GM18909 (cell line): ENCODE measurements at regions not wholly inside any gene's neighbourhood (a gene's known extent, or its start where the extent isn't known, plus 50 kb on each side); places are given as distances from the start of the nearest gene placed in this dataset.
A peak's percentile ranks its signal among the peaks of the same experiment; 100 is the strongest.
"Not testable (repeated sequence)": the region's sequence is repeated elsewhere in the genome, so short reads cannot be mapped to it uniquely, and the experiment has no call there.

Source experiments
- ATAC-seq: cut with Tn5 transposase; IDR thresholded peaks from one replicate; pipeline ENCODE4 v1.9.1; 2021; ENCODE audit warnings: mild to moderate bottlenecking; ENCODE audit not compliant: unreplicated experiment, poor library complexity

DNA sequence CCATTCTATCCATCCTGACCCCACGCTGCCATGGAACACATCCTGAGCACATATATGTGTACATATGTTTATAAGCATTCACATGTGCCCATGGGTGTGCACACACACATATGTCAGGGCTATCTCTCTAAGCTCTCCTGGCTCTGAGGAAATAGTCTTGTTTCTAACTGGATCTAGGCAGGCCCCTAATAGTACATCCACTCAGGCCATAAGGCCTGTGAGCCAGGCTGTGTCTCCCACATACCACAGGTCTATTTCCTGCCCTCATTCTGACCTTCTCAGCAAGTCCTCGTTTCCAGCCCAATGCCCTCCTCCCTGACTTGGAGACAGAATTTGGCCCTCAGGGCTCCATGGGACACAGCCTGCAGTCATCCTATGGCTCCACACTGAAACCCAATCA lies 284.8 kb upstream of the CTNNB1 start:
- peak; percentile 33 for ATAC-seq

DNA sequence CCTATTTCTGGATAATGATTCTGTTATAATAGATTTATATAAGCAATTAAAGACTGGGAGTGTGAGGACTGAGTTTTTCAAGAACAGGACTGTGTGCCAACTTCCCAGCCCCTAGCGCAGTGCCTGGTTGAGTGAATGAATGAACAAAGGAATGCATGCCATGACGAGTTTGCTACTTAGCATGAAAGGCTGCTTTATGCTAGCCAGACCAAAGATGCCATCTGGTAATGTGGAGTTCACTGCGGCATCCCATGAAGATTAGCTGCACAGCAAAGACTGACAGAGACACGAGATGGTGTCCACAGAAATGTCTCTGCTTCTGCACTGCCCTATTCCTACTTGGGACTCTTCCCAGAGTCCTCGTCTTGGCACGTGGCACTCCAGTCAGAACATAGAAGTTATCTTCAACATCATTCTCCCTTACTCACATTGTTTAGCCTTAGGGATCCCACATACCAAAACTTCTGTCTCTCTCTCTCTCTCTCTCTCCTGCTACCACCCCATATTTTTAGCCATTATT lies 283.9 kb upstream of the CTNNB1 start:
- no peak for ATAC-seq

DNA sequence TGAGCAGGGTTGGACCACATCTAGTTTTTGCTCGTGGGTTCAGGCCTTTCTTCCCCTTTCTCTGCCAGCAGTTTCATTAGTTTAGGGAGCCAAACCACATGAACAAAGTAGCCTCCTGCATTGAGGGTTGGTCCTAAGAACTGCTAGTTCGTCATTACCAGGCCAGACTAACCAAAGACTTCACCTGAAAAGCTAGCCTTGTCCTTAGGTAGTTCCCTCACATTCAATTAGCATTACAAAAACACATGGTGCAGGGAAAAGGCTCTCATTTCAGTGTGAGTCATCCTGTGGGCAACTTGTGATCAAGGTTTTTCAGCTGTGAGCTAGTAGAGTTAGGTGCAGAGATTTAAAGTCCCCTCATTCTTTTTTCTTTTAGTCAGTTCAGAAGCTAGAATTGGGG lies 279.3 kb upstream of the CTNNB1 start:
- no peak for ATAC-seq

DNA sequence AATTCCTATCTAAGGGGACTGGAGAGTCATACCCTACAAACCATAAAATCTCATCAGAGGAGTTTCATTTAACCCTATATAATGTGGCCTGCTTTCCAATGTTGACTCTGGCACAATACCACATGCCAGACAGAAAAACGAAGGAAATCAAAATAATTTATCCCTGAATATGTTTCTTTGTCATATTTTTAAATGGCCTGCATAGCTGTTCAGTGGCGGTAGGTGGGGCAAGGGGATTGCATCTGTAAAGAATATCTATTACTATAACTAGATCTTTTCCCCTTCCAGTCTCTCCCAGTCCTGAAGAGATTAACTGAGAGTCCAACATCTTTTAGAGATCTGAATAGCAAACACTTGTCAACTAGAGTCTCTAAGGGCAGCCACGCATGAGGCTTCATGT lies 278.1 kb upstream of the CTNNB1 start:
- no peak for ATAC-seq

DNA sequence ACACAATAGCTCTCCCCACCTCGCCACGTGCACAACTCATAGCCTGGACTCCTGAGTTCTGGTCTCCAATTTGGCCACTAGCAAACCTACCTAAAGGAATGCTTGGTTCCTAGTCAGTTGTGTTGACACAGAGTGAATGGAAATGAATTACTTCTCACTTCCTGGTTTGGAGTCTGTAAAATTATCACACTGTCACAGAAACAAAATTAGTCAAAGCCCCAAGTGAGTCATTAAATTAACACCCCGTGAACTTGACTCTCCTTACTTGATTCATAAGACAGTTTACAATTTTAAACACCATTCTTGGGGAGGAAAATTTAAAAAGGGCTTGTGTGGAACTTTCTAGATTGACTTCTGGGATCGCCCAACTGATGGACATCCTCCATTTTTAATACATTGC lies 276.2 kb upstream of the CTNNB1 start:
- no peak for ATAC-seq

DNA sequence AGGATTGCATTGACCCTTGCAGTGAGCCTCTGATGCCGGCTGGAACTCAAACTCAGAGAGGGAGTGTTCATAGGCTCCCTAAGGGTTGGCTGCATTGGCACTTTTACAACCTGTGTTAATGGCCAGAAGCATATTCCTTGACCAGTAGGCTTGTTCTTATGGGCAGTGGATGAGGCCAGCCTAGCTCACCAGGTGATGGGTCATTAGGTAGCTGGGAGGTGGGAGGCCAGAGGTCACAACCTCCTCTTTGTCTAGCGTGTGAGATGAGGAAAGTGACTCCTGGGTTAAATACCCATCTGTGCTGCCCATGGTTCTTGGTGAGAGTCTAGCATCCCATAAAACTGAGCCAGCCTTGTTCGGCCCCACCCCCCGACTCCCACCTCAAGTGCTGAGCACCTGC lies 275.7 kb upstream of the CTNNB1 start:
- ATAC-seq, result no peak

DNA sequence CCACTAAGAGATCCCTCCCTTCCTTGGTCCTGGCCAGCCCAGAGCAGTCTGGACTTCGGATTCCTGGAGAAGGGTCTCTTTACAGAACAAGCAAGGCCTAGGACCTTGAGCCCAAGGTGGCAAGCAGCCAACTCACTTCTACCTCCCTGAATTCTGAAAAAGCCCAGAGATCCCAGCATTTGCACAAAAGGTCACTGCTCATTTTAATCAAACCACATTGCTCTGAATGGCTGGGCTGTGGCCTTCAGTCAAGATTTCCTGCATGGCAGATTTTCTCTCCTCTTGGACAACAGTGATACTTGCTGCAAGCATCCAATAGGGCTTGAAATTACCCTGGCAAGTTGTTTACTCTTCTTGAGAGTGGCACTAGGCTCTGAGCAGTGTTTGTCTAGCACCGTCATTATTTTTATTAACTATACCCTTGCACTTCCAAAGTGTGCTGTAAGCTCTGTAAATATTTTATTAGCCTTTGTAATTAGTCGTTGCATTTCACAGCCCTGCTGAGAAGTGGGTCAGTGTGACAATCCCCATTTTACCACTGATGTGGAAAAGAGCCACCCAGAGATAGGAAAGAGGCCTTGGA lies 274.7 kb upstream of the CTNNB1 start:
- no peak for ATAC-seq

DNA sequence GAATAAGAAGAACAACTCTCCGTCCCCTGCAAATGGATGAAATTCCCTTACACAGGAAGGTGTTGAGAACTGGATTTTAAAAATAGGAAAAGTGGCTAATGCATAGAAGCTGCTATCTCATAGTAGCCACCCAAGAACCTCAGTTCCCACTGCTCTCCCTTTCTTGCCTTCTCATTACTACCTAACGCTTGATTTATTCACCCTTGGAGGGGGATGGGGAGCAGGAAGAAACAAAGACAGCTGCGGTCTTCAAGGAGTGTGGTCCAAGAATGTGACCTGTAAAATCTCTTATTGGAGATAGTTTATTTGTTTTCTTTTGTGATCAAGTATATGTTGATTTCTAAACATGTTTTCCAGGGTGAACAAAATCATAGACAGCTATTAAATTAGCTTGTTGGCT lies 274.1 kb upstream of the CTNNB1 start:
- ATAC-seq, result no peak

DNA sequence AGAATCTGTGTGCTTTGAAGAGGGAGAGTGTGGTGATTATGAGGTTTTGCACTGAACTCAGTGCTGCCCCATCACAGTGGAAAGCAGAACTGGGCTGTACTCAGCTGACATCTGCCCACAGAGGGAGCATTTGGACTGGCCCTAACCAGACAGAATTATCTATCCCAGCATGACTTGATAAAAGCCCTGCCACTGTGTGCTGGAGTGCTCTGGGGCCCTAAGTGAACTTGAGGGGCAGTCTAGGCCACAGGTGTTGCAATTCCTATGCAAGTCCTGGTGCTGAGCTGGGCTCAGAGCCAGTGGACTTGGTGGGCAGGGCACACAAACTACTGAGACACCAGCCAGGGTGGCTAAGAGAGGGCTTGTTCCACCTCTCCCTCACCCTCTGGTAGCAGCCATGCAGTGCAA lies 269.2 kb upstream of the CTNNB1 start:
- ATAC-seq, result no peak

DNA sequence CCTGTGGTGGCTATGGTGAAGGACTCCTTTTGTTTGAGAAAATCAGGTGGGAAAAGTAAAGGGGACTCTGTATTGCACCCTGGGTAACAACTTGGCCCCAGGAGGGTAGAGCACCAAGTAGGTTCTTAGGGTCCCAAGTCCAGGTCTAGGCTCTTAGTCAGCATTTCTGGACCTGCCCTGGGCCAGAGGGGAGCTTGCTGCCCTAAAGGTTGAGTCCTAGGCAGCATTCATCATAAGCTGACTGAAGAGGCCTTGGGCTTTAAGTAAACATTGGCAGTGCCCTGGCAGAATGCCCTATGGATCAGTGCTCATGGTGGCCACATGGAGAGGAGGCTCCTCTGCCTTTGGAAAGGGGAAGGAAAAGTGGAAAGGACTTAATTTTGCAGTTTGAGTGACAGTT lies 268.5 kb upstream of the CTNNB1 start:
- no peak for ATAC-seq

DNA sequence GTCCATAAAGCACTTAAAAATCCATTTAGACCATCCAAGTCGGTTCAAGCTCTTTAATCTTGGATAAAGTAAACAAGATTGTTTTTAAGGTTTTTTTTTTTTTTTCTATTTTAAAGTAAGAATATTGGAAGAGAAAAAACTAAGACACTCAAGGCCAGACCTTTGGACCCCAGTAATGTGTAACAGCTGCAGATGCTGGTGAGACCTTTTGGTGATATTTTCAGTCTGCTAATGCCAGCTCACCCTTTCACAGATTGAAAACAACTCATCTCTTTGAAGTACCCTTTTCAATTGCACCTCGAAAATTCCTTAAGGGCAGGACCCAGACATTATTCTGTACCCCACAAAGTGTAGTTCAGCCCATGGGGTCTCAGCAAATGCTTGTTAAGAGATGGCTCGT lies 260.7 kb upstream of the CTNNB1 start:
- ATAC-seq, result no peak

DNA sequence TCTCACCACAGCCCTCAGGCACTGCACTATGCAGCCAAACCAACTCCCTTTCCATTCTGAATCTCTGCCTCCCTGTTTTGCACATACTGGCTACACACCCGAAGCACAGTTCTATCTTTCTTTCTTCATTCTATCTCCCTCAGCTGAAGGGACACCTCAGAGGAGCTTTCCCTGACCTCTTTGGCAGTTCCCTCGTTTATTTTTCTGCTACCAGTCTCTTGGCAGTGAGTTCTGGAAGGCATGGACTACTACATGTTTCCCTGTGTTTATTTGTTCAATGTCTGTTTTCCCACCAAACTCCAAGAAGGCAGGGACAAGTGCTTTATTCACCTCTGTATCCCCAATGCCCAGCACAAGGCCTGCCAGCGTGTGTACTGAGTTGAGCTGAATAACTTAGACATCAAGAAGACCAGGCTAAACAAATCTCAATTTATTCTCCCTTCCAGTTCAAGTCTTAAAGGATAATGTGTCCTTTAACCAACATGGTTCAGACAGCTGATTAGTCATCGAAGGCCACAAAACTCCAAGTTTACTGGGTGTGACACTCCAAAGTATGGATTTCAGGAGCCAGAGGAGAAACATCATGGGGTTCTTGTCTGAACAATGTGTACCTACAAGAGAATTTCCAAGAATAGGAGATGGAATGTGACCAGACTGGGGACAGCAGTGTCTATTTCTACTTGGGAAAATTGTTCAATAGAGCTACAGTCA lies 260.1 kb upstream of the CTNNB1 start:
- ATAC-seq, result no peak

DNA sequence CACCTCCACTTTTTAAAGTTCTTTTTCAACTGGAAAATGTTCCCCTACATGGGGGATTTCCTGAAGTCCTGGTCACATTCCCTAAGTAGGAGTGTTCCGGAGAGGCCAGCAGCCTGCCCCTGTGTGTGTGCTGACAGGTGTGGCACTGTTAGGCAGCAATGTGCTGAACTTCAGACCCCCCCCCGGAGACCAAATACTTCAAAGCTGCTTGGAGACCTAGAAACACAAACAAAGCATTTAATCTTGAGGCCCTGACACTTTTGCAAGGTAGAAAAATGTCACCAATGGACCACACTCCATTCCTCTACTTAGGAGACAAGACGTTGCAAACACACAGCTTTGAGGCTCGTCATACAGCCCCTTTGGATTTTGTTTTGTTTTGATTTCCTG lies 259.6 kb upstream of the CTNNB1 start:
- no peak for ATAC-seq

DNA sequence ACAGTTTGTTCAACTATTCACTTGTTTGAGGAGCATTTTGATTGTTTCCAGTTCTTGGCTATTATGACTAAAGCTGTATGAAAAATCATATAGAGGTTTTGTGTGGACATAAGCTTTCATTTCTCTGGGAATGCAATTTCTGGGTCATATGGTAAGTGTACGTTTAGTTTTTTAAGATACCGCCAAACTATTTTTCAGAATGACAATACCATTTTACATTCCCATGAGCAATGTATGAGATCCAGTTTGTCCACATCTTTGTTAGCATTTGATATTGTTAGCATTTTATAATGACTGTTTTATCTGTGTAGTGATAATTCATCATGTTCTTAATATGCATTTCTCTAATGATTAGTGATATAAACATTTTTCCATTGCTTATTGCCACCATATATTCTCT lies 258.7 kb upstream of the CTNNB1 start:
- no peak for ATAC-seq

DNA sequence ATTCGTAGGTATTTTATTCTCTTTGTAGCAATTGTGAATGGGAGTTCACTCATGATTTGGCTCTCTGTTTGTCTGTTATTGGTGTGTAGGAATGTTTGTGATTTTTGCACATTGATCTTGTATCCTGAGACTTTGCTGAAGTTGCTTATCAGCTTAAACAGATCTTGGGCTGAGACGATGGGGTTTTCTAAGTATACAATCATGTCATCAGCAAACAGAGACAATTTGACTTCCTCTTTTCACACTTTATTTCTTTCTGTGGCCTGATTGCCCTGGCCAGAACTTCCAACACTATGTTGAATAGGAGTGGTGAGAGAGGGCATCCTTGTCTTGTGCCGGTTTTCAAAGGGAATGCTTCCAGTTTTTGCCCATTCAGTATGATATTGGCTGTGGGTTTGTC lies 252.3 kb upstream of the CTNNB1 start:
- not testable (repeated sequence) for ATAC-seq

DNA sequence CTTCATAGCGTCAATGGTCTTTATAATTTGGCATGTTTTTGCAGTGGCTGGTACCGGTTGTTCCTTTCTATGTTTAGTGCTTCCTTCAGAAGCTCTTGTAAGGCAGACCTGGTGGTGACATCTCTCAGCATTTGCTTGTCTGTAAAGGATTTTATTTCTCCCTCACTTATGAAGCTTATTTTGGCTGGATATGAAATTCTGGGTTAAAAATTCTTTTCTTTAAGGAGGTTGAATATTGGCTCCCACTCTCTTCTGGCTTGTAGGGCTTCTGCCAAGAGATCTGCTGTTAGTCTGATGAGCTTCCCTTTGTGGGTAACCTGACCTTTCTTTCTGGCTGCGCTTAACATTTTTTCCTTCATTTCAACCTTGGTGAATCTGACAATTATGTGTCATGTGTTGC lies 250.0 kb upstream of the CTNNB1 start:
- not testable (repeated sequence) for ATAC-seq

DNA sequence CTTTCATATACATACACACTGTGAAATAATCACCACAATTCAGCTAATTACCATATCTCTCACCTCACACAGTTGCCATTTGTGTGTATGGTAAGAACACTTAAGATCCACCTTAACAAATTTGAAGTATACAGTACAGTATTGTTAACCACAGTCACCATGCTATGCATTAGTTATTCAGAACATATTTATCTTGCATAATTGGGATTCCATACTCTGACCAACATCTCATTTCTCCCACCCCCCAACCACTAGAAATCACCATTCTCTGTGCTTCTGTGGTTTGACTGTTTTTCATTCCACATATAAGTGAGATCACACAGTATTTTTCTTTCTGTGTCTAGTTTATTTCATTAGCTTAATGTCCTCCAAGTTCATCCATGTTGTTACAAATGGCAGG lies 247.7 kb upstream of the CTNNB1 start:
- ATAC-seq, result no peak

DNA sequence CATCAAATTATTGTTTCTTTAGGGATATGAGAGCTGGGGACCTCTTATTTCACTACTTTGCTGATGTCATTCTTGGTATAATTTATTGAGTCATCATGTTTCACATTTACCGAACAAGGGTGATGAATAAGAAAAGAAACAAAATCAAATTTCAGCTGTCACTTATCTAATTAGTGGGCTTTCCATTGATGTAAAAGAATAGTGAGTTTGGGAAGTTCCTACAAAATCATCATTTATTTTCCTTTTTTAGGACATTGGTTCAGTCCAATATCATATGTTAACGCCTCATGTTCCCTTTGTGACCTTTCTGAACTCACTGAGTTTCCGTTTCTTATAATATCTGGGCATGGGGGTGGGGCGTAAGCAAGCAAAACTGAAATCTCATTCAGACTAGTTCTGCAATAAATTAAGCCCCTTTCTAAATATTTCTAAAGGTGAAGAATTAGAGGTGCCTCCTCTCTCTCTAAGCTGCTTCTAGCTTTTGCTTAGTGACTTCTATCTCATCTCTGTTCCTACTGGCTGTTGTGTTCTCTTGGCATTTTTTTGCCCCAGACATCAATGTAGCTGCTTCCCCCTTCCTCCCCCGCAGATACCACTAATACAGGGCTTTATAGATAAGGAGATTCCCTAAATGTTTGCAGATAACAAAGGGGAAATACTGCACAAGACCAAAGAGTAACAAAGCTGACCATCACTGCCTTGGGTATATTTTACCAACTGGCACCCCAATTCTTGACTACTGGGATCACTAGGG lies 238.0 kb upstream of the CTNNB1 start:
- peak; percentile 60 for ATAC-seq

DNA sequence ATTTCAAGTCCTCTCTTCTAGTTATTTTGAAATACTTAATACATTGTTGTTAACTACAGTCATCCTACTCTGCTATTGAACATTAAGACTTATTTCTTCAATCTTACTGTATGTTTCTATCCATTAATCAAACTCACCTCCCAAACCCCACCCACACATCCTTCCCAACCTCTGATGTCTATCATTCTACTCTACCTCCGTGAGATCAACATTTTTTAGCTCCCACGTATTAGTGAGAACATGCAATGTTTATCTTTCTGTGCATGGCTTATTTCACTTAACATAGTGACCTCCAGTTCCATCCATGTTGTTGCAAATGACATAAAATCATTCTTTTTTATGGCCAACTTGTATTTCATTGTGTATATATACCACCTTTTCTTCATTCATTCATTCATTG lies 236.6 kb upstream of the CTNNB1 start:
- ATAC-seq, result no peak

DNA sequence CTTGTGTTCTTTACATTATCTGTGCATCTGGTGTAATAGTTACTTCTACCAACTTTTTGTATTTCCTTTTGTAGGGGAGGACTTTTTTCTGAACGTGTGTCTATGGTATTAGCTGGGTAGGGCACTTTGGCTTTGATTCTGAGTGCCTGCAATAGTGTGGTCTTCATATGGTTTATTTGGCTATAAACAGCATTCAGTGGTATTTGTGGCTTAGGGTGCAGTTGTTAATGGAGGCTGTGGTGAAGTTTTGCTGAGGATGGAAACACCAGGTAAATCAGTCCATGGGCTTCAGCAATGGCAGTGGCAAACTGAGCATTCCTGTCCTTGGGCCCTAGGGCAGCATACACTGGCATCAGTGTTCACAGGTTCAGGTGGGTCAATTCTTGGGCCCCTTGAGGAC lies 230.6 kb upstream of the CTNNB1 start:
- ATAC-seq, result no peak

DNA sequence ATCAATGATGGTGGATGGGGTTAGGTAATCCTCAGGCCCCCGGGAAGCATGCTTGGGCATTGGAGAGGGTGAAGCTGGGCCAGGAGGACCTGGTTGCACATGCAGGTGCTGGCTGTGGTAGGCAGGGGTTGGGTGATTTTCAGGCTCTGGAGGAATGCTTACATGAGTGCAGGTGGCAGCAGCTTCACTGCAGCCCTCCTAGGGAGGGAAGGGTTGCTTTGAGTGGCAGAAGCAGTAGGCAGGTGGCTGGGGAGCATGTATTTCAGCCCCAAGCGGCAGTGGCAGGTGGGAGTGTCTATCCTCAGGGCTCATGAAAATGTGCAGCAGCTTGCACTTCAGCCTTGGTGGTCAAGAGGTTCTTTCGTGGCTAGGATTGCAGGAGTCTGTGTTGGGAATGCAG lies 230.0 kb upstream of the CTNNB1 start:
- no peak for ATAC-seq
